ENCODE measurements at regions not wholly inside any gene's neighbourhood (a gene's known extent, or its start where the extent isn't known, plus 50 kb on each side); places are given as distances from the start of the nearest gene placed in this dataset.
A peak's percentile ranks its signal among the peaks of the same experiment; 100 is the strongest.

GRCh38 chr9:129245276-129245675, 67.2 kb upstream of the IER5L start:
- DNase-seq: no peak

DNA sequence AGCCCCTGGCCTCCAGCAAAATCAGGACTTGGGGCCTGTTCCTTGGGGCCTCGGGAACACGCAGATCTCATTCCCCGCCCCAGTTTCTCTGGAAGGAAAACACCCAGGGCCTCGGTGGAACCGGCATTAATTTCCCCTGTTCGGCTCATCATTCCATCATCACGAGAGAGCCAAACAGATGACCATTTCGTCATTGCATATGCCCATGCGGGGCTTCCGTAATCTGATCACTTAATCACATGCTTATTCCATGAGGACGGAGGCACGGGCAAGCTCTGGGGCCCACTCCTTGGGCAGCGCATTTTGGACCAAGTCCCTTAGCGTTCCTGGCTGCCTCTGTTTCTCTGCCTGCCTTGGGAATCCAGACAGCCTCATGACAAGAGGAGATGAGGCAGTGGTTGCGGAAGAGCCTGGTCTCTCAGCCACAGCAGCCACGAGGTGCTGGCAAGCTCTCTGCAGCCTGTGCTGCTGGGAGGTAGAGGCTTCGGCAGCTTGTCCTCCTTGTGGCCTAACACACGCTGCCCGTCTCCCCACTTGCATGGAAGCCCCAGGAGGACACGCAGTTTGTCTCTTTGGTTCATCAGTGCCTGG, 65.0 kb upstream of the IER5L start:
- no peak for DNase-seq

DNA sequence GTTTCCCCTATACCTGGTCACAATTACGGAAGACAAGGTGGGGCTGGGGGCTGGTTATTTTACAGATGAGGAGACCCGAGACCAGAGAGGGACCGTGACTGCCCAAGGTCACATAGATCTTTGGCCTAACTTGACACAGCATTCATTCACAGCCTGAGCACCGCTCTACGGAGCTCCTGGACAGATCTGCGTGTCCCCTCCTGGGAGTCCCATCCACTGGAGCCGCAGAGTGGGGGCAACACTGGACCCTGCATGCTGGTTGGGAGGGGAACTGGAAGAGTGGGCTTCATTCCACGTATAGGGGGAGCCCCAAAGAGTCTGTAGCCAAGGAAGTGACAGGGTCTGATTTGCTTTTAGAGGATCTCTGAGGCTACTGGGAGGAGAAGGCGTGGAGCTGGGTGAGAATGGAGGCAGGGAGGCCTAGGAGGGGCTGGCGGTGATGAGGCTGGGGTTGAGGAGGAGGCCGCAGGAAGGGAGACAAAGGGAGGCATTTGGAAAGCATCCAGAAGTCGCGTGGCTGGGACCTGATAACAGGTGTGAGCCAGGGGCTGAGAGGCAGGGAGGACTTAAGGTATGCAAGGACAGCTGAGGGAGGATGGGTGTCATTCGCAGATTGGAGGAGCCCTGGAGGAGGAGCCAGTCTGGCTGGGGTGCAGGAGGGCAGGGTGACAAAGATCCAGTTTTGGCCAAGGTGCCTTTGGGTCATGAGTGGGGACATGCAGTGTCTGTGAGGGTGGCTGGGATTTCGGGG, 64.3 kb upstream of the IER5L start:
- no peak for DNase-seq

DNA sequence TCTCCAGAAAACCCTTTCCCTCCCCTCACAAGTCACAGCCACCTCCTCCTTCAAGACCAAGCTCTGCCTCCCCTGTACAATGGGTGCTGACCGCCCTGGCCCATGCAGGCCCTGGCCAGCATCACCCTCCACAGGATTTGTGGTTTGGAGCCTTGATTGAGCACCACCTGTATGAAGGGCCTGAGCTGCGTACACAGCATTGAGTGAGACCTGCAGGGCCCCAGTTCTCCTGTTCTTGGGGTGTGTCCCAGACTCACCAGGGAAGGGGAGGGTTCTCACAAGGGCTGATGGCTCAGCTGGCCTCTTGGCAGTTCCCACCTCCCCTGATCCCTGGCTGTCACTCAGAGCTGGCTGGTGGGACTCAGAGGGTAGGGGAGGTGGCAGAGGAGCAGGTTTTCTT, 63.7 kb upstream of the IER5L start:
- no peak for DNase-seq

GRCh38 chr9:129240581-129241211, 62.6 kb upstream of the IER5L start:
- no peak for DNase-seq

DNA sequence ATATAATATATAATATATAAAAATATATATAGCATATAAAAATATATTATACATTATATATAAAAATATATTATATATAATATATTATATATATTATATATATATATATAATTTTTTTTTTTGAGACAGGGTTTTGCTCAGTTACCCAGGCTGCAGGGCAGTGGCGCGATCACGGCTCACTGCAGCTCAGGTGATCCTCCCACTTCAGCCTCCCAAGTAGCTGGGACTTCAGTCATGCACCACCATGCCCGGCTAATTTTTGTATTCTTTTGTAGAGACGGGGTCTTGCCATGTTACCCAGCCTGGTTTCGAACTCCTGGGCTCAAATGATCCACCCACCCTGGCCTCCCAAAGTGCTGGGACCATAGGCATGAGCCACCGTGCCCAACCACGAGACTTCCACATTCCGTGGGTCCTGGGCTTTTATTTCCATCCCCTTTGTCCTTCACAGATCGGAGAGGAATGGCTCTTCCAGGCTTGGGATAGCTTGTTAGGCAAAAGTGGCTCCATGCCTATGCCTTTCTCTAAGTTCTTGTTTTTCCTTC, 62.0 kb upstream of the IER5L start:
- no peak for DNase-seq

GRCh38 chr9:129237803-129238202, 59.7 kb upstream of the IER5L start:
- no peak for DNase-seq

DNA sequence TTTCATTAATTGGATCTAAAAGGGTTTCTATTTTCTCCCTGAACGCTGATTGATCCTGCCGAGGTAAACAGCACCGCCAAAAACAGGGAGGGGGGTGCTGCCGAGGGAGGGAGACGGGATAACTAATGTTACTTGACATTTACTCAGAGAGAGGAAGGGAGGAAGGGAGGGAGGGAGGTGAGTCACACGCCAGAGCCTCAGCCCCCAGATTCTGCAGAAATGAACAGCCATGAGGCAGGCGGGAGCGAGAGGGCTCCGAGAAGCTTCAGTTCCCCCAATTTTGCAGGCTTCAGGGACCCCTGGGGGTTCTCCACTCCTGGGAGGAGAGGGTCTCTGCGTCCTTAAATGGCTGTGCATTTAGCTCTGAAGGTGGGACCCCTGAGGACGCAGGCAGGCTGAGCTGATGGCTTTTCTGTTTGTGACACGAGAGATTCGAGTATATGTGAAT, 59.1 kb upstream of the IER5L start:
- DNase-seq: peak; percentile 59

DNA sequence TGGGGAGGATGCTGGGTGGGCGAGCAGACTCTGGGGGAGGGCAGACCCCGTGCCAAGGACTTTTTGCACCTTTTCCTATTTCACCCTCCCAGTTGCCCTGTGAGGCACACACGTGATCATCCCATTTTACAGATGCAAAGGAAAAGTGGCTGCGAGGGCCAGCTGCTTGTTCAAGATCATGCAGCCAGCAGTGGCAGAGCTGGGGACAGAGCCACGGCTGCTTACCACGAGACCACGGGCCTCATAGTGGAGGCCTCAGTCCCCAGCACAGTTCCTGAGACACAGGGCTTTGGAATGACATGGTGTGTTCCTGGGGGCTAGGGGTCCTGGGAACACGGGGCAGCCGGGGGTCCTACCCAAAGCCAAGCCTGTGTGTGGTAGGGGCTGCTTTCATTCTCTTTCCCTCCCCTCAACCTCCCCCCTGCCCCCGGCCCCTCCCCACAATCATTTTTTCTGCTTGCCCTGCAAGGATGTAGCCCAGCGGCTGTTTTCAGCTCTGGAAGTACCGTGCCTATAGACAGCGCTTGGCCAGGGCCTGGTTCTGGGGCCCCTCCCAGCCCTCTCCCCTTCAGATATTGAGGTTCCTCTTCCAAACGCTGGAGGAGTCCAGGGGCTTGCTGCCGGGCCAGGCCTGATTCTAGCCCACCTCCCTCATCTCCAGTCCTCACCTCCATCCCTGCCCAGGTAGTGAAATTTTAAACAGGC, 58.5 kb upstream of the IER5L start:
- DNase-seq: no peak

GRCh38 chr9:129235931-129236331, 57.9 kb upstream of the IER5L start:
- DNase-seq: peak; percentile 70

DNA sequence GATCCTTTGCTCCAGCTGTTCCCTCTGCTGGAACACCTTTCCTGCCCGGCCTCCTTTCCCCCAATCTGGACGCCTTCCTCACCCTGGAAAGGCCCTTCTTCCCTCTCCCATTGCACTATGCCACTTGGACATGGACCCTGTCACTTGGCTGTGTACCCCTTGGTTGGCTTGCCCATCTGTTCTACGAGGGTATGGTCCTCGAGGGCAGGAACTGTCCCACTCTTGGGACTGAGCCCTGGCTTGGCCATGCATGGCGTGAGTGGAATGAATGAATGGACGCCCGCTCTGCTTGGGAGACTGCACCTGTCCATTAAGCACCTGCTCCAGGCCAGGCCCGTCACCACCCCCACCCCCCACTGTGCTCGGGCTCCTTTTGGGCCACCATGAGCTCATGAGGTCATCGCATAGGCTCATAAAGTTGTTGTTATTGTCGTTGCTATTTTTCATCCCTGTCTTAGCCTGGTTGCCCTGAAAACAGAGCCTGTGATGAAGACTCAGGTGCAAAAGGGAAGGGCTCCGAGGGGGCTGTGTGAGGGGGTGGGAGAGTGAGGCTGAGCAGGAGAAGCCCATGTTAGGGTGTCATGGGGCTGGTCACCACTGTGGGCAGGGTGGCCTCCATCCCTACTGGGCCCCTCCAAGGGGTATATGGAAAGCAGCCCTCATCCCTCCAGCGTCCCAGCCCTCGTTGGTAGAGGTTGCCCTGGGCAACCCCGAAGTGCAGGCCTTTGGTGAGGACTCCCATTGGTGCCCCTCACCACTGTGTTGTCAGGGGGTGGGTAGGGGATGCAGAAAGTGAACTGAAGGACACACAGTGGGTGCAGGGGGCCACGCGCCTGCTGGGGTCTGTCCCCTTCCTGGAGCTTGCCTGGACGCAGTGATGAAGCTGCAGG, 57.2 kb upstream of the IER5L start:
- no peak for DNase-seq

GRCh38 chr9:129234491-129234890, 56.4 kb upstream of the IER5L start:
- no peak for DNase-seq

DNA sequence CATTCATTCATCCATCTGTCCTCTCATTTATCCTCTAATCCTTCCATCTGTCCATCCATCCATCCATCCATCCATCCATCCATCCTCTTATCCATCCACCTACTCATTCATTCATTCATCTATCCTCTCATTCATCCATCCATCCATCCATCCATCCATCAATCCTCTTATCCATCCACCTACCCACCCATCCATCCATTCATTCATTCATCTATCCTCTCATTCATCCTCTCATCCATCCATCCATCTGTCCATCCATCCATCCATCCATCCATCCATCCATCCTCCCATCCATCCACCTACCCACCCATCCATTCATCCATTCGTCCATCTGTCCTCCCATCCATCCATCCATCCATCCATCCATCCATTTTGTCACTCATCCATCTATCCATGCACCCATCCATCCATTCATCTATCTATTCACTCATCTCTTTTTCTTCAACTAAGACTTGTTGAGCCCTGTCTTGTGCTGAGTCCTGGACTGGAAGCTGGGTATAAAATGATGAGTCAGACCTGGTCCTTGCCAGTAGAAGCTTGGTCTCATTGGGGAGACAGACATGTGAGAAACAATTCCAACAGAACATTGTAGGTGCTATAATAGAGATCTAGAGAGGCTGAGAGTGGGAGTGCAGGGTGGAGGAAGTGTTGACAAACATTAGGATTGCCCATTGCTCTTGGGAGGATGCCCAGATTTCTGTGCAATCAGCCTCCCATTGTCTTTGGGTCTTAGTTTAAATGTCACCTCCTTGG, 55.0 kb upstream of the IER5L start:
- DNase-seq: no peak

GRCh38 chr9:129231759-129232158, 53.7 kb upstream of the IER5L start:
- DNase-seq: no peak

DNA sequence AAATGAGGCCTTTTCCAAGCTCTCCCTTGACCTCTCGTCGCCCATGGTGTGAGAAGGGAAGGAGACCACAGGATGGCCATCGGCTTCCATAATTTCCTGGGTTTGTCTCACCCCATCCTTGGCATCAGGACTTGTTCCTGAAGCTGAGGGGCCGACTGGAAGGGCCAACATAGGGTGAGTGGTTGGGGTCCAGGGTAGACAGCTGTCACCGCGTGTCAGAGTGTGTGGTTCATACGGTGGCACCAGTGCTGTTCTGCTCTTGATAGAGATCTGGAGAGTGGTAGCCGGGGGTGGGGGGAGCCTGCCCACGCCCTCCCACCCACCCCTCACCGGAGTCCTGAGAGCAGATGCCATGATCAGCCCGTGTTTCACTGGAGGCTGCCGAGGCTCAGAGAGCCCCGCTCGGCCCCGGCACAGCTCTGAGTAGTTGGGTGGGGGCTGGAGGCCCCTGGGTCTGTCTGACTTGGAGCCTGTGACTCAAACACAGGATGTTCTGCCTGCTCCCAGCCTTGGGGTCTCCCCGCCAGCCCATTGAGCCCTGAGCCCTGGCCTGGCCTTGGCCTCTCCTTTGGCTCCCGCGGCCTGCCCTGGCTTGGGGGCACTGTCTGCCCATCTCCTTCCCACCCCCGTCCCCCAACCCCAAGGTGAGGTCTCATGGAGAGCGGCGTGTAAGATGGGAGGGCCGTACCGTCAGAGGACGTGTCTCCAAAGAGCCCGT, 53.1 kb upstream of the IER5L start:
- DNase-seq: no peak

DNA sequence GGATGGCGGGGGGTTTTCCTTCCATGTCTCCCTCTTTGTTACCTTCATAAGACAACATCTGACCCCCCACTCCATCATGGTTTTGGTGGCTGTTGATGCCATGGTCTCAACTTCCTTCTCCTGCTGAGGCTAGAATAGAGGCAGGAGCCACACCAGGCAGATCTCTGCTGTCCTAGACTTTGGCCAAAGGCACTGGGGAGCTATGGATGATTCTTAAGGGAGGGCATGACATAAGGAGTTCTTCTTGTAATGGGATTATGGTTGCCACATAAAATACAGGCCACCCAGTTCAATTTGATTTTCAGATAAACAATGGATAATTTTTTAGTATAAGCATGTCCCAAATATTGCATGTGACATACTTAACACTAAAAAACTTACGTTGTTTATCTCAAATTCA, 52.2 kb upstream of the IER5L start:
- DNase-seq: no peak

All from activated CD4-positive, alpha-beta T cell treated with anti-CD3 and anti-CD28 coated beads, Interleukin-2, Interleukin-6, amounts not matched to agents 100 ng/mL and 50 ng/mL, durations not matched to agents 16 hours and 8 hours (primary cell).